ENCODE measurements at regions not wholly inside any gene's neighbourhood (a gene's known extent, or its start where the extent isn't known, plus 50 kb on each side); places are given as distances from the start of the nearest gene placed in this dataset.

DNA sequence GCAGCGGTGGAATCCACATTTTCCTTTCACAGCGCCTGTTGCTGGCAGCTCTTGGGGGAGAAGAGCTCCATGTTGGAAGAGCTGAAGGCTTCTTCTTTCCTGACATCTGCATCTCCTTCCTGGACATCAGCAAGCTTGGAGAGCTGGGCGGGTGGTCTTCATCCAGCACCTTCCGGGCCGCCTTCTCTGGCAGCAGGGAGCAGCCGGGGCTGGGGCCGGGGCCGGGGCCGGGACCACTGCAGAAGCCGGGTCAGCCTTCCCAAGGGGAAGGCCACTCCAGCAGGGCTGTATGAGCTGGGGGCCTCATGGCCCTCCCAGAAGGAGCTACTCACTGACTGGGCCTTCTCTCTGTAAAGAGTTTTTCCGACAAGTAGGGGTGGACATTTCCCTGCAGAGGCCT is 787.5 kb downstream of the TLE4 start:
- no peak for DNase-seq (ENCODE audit: low read depth)
- TF ChIP-seq, protein P1, sequence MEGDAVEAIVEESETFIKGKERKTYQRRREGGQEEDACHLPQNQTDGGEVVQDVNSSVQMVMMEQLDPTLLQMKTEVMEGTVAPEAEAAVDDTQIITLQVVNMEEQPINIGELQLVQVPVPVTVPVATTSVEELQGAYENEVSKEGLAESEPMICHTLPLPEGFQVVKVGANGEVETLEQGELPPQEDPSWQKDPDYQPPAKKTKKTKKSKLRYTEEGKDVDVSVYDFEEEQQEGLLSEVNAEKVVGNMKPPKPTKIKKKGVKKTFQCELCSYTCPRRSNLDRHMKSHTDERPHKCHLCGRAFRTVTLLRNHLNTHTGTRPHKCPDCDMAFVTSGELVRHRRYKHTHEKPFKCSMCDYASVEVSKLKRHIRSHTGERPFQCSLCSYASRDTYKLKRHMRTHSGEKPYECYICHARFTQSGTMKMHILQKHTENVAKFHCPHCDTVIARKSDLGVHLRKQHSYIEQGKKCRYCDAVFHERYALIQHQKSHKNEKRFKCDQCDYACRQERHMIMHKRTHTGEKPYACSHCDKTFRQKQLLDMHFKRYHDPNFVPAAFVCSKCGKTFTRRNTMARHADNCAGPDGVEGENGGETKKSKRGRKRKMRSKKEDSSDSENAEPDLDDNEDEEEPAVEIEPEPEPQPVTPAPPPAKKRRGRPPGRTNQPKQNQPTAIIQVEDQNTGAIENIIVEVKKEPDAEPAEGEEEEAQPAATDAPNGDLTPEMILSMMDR (IDR thresholded peaks at IDR 0.05; ENCODE audit: insufficient read depth, low read depth, low read length, missing control alignments), result no peak
- no peak overlapping the region for H3K4me3 ChIP-seq (ENCODE audit: low read length)

GRCh38 chr9:80352967-80353366 is 781.2 kb downstream of the TLE4 start:
- DNase-seq (ENCODE audit: low read depth), result no peak
- no peak overlapping the region for H3K4me3 ChIP-seq (ENCODE audit: low read length)
- TF ChIP-seq, protein P1 (IDR thresholded peaks at IDR 0.05; ENCODE audit: insufficient read depth, low read depth, low read length, missing control alignments), result no peak

GRCh38 chr9:80351612-80352011 is 779.8 kb downstream of the TLE4 start:
- TF ChIP-seq, protein P1 (IDR thresholded peaks at IDR 0.05; ENCODE audit: insufficient read depth, low read depth, low read length, missing control alignments), result no peak
- no peak for DNase-seq (ENCODE audit: low read depth)
- H3K4me3 ChIP-seq (ENCODE audit: low read length), result no peak overlapping the region

DNA sequence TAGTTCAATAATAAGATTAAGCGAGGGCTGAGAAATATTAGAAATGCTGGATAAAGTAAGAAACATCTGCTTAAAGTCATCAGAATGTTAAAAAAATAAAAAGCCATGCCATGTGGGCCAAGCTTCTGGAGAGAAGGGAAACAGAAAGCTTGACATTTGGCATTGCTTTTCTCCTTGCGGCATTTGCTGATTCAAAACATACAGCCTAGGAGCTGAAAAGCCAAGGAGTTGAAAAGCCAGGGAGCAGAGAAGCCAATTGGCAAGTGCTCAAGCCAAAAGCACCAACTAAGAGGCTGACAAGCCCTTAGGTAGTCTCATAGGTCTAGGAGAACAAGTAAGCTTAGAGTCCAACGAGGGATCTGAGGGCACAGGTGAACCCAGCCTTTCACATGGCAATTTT is 754.3 kb downstream of the TLE4 start:
- no peak overlapping the region for H3K4me3 ChIP-seq (ENCODE audit: low read length)
- TF ChIP-seq, protein P1 (IDR thresholded peaks at IDR 0.05; ENCODE audit: insufficient read depth, low read depth, low read length, missing control alignments), result no peak
- no peak for DNase-seq (ENCODE audit: low read depth)

- peak; percentile 4 for DNase-seq (ENCODE audit: low read depth)
- TF ChIP-seq, protein P1 (IDR thresholded peaks at IDR 0.05; ENCODE audit: insufficient read depth, low read depth, low read length, missing control alignments), result no peak
- H3K4me3 ChIP-seq (ENCODE audit: low read length), result no peak overlapping the region
Measured at GRCh38 chr9:80320916-80321315, 749.2 kb downstream of the TLE4 start.

- DNase-seq (ENCODE audit: low read depth), result no peak
- no peak overlapping the region for H3K4me3 ChIP-seq (ENCODE audit: low read length)
- TF ChIP-seq, protein P1 (IDR thresholded peaks at IDR 0.05; ENCODE audit: insufficient read depth, low read depth, low read length, missing control alignments), result no peak
Measured at GRCh38 chr9:80320480-80320879, 748.7 kb downstream of the TLE4 start.

GRCh38 chr9:80305136-80305535 is 733.4 kb downstream of the TLE4 start:
- TF ChIP-seq, protein P1 (IDR thresholded peaks at IDR 0.05; ENCODE audit: insufficient read depth, low read depth, low read length, missing control alignments), result no peak
- H3K4me3 ChIP-seq (ENCODE audit: low read length), result no peak overlapping the region

More at GRCh38 chr9:80305136-80305535, 733.4 kb downstream of the TLE4 start:
- no peak for DNase-seq (ENCODE audit: low read depth)
